ENCODE measurements at regions not wholly inside any gene's neighbourhood (a gene's known extent, or its start where the extent isn't known, plus 50 kb on each side); places are given as distances from the start of the nearest gene placed in this dataset.

DNA sequence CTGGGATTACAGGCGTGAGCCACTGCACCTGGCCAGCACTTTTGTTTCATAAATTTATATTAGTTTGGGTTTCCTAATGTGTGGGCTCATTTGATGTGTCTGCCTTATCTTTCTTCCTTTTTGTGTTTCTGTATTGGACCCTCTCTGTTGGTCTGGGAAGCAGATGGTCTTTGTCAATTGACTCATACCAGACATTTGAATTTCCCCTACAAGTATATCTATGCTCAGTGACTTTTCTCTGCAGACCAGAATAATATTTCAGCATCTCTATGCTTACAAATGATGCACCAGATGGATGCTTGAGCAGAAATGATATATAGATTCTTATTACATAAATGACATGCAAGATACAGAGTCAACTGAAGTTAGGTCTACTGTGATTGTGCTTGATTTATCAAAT lies 329.9 kb upstream of the SLCO3A1 start:
- H3K27ac ChIP-seq (ENCODE audit: low read depth, low read length) = no peak overlapping the region
- H4K8ac ChIP-seq (ENCODE audit: low read depth, low read length) = no peak overlapping the region
- H2AK5ac ChIP-seq (ENCODE audit: low read length) = no peak overlapping the region
- WGBS (ENCODE audit: extremely low coverage, insufficient coverage, low lambda C conversion rate) = no CpG with 5 or more reads among the region's 1 CpG
- H3K79me1 ChIP-seq (ENCODE audit: low read length) = no peaks in the 10 kb centered on the region
- no peak overlapping the region for H3K9ac ChIP-seq (ENCODE audit: low read length)
- H3K4me3 ChIP-seq (ENCODE audit: low read length) = no peak overlapping the region
- no peak overlapping the region for H4K5ac ChIP-seq (ENCODE audit: low read length)
- no peaks in the 10 kb centered on the region for H3K27me3 ChIP-seq (ENCODE audit: insufficient read depth, low read length, poor library complexity)
- H3K4ac ChIP-seq (ENCODE audit: low read depth, low read length) = no peak overlapping the region
- no peak overlapping the region for H3K18ac ChIP-seq (ENCODE audit: low read length)
- no peak overlapping the region for H2BK120ac ChIP-seq (ENCODE audit: low read depth, low read length)
- no peak overlapping the region for H2BK15ac ChIP-seq (replicated peaks; ENCODE audit: low read depth)
- H3K79me2 ChIP-seq (ENCODE audit: control insufficient read depth, insufficient read depth, low read length) = no peaks in the 10 kb centered on the region
- DNase-seq = no peak
- no peak overlapping the region for H3K23ac ChIP-seq (ENCODE audit: low read length)
- H2BK5ac ChIP-seq (ENCODE audit: low read length) = no peak overlapping the region
- no peak overlapping the region for H3K4me2 ChIP-seq (ENCODE audit: low read length)
- H3K36me3 ChIP-seq (ENCODE audit: control insufficient read depth, insufficient read depth, low read length) = no peaks in the 10 kb centered on the region
- H3K4me1 ChIP-seq (ENCODE audit: control insufficient read depth, low read depth, low read length) = no peaks in the 10 kb centered on the region
- H3K56ac ChIP-seq (ENCODE audit: low read length) = no peak overlapping the region

DNA sequence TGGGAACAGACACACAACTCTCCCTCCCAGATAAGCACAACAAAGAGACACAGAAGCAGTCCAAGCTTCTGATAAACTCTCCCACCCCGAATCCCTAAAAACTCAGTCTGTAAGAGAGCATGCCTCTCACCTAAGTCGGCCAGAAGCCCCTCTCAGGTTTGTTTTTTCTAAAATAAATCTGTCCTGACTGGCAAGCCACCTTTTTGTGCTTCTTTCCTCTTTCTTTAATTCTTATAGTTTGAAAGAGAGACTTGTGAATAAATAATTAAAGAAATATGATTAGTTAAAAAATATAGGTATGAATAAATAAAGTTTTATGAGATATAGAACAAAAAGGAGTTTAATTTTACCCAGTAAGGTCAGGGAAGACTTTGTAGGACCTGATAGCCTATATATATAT lies 329.0 kb upstream of the SLCO3A1 start:
- H3K23ac ChIP-seq (ENCODE audit: low read length) = no peak overlapping the region
- no peak overlapping the region for H3K4me2 ChIP-seq (ENCODE audit: low read length)
- no CpG with 5 or more reads among the region's 2 CpGs for WGBS (ENCODE audit: extremely low coverage, insufficient coverage, low lambda C conversion rate)
- no peak overlapping the region for H3K4ac ChIP-seq (ENCODE audit: low read depth, low read length)
- no peak for DNase-seq
- H3K79me1 ChIP-seq (ENCODE audit: low read length) = no peaks in the 10 kb centered on the region
- H4K5ac ChIP-seq (ENCODE audit: low read length) = no peak overlapping the region
- H4K8ac ChIP-seq (ENCODE audit: low read depth, low read length) = no peak overlapping the region
- no peaks in the 10 kb centered on the region for H3K36me3 ChIP-seq (ENCODE audit: control insufficient read depth, insufficient read depth, low read length)
- no peaks in the 10 kb centered on the region for H3K4me1 ChIP-seq (ENCODE audit: control insufficient read depth, low read depth, low read length)
- H3K9ac ChIP-seq (ENCODE audit: low read length) = no peak overlapping the region
- no peaks in the 10 kb centered on the region for H3K27me3 ChIP-seq (ENCODE audit: insufficient read depth, low read length, poor library complexity)
- no peak overlapping the region for H3K18ac ChIP-seq (ENCODE audit: low read length)
- H3K4me3 ChIP-seq (ENCODE audit: low read length) = no peak overlapping the region
- H3K56ac ChIP-seq (ENCODE audit: low read length) = no peak overlapping the region
- no peaks in the 10 kb centered on the region for H3K79me2 ChIP-seq (ENCODE audit: control insufficient read depth, insufficient read depth, low read length)
- H2BK5ac ChIP-seq (ENCODE audit: low read length) = no peak overlapping the region
- no peak overlapping the region for H3K27ac ChIP-seq (ENCODE audit: low read depth, low read length)
- H2BK120ac ChIP-seq (ENCODE audit: low read depth, low read length) = no peak overlapping the region
- H2AK5ac ChIP-seq (ENCODE audit: low read length) = no peak overlapping the region
- no peak overlapping the region for H2BK15ac ChIP-seq (replicated peaks; ENCODE audit: low read depth)

GRCh38 chr15:91525751-91526150 lies 327.8 kb upstream of the SLCO3A1 start:
- Histone ChIP-seq H4K8ac (ENCODE audit: low read depth, low read length) (no peak overlapping the region), H3K79me2 (ENCODE audit: control insufficient read depth, insufficient read depth, low read length) (no peaks in the 10 kb centered on the region), H3K4me3 (ENCODE audit: low read length) (no peak overlapping the region), H2BK15ac (replicated peaks; ENCODE audit: low read depth) (no peak overlapping the region), H4K5ac (ENCODE audit: low read length) (no peak overlapping the region), H3K56ac (ENCODE audit: low read length) (no peak overlapping the region), H2BK120ac (ENCODE audit: low read depth, low read length) (no peak overlapping the region), H3K27me3 (ENCODE audit: insufficient read depth, low read length, poor library complexity) (no peaks in the 10 kb centered on the region), H2BK5ac (ENCODE audit: low read length) (no peak overlapping the region), H3K9ac (ENCODE audit: low read length) (no peak overlapping the region), H3K36me3 (ENCODE audit: control insufficient read depth, insufficient read depth, low read length) (no peaks in the 10 kb centered on the region), H3K4ac (ENCODE audit: low read depth, low read length) (no peak overlapping the region), H3K23ac (ENCODE audit: low read length) (no peak overlapping the region), H3K79me1 (ENCODE audit: low read length) (no peaks in the 10 kb centered on the region), H3K4me2 (ENCODE audit: low read length) (no peak overlapping the region), H3K27ac (ENCODE audit: low read depth, low read length) (no peak overlapping the region), H3K4me1 (ENCODE audit: control insufficient read depth, low read depth, low read length) (no peaks in the 10 kb centered on the region), H3K18ac (ENCODE audit: low read length) (no peak overlapping the region), H2AK5ac (ENCODE audit: low read length) (no peak overlapping the region)
- WGBS (ENCODE audit: extremely low coverage, insufficient coverage, low lambda C conversion rate) = no CpG with 5 or more reads among the region's 3 CpGs
- no peak for DNase-seq

GRCh38 chr15:91526424-91526823 lies 327.1 kb upstream of the SLCO3A1 start:
- H4K8ac ChIP-seq (ENCODE audit: low read depth, low read length) = no peak overlapping the region

GRCh38 chr15:91528801-91529200 lies 324.7 kb upstream of the SLCO3A1 start:
- Histone ChIP-seq H3K36me3 (ENCODE audit: control insufficient read depth, insufficient read depth, low read length) (no peaks in the 10 kb centered on the region), H3K4me3 (ENCODE audit: low read length) (no peak overlapping the region), H4K5ac (ENCODE audit: low read length) (no peak overlapping the region), H3K27me3 (ENCODE audit: insufficient read depth, low read length, poor library complexity) (no peaks in the 10 kb centered on the region), H3K56ac (ENCODE audit: low read length) (no peak overlapping the region), H4K8ac (ENCODE audit: low read depth, low read length) (no peak overlapping the region), H3K4me1 (ENCODE audit: control insufficient read depth, low read depth, low read length) (no peaks in the 10 kb centered on the region), H2BK15ac (replicated peaks; ENCODE audit: low read depth) (no peak overlapping the region), H2BK120ac (ENCODE audit: low read depth, low read length) (no peak overlapping the region), H3K4me2 (ENCODE audit: low read length) (no peak overlapping the region), H3K18ac (ENCODE audit: low read length) (no peak overlapping the region), H3K4ac (ENCODE audit: low read depth, low read length) (no peak overlapping the region), H3K27ac (ENCODE audit: low read depth, low read length) (no peak overlapping the region), H3K23ac (ENCODE audit: low read length) (no peak overlapping the region), H3K79me2 (ENCODE audit: control insufficient read depth, insufficient read depth, low read length) (no peaks in the 10 kb centered on the region), H3K9ac (ENCODE audit: low read length) (no peak overlapping the region), H3K79me1 (ENCODE audit: low read length) (no peaks in the 10 kb centered on the region), H2BK5ac (ENCODE audit: low read length) (no peak overlapping the region), H2AK5ac (ENCODE audit: low read length) (no peak overlapping the region)
- no peak for DNase-seq
- no CpG with 5 or more reads among the region's 5 CpGs for WGBS (ENCODE audit: extremely low coverage, insufficient coverage, low lambda C conversion rate)

More at GRCh38 chr15:91526424-91526823, 327.1 kb upstream of the SLCO3A1 start:
- no peak overlapping the region for H4K5ac ChIP-seq (ENCODE audit: low read length)
- no peak overlapping the region for H3K18ac ChIP-seq (ENCODE audit: low read length)
- no CpG with 5 or more reads among the region's 2 CpGs for WGBS (ENCODE audit: extremely low coverage, insufficient coverage, low lambda C conversion rate)
- H2BK5ac ChIP-seq (ENCODE audit: low read length) = no peak overlapping the region
- no peak overlapping the region for H3K4me2 ChIP-seq (ENCODE audit: low read length)
- H3K4me1 ChIP-seq (ENCODE audit: control insufficient read depth, low read depth, low read length) = no peaks in the 10 kb centered on the region
- H3K9ac ChIP-seq (ENCODE audit: low read length) = no peak overlapping the region
- no peak for DNase-seq
- no peak overlapping the region for H2BK120ac ChIP-seq (ENCODE audit: low read depth, low read length)
- no peak overlapping the region for H2AK5ac ChIP-seq (ENCODE audit: low read length)
- no peaks in the 10 kb centered on the region for H3K27me3 ChIP-seq (ENCODE audit: insufficient read depth, low read length, poor library complexity)
- H3K79me1 ChIP-seq (ENCODE audit: low read length) = no peaks in the 10 kb centered on the region
- no peaks in the 10 kb centered on the region for H3K79me2 ChIP-seq (ENCODE audit: control insufficient read depth, insufficient read depth, low read length)
- H3K27ac ChIP-seq (ENCODE audit: low read depth, low read length) = no peak overlapping the region
- no peak overlapping the region for H3K56ac ChIP-seq (ENCODE audit: low read length)
- no peak overlapping the region for H3K4me3 ChIP-seq (ENCODE audit: low read length)
- no peak overlapping the region for H3K4ac ChIP-seq (ENCODE audit: low read depth, low read length)
- no peak overlapping the region for H2BK15ac ChIP-seq (replicated peaks; ENCODE audit: low read depth)
- H3K23ac ChIP-seq (ENCODE audit: low read length) = no peak overlapping the region
- no peaks in the 10 kb centered on the region for H3K36me3 ChIP-seq (ENCODE audit: control insufficient read depth, insufficient read depth, low read length)

DNA sequence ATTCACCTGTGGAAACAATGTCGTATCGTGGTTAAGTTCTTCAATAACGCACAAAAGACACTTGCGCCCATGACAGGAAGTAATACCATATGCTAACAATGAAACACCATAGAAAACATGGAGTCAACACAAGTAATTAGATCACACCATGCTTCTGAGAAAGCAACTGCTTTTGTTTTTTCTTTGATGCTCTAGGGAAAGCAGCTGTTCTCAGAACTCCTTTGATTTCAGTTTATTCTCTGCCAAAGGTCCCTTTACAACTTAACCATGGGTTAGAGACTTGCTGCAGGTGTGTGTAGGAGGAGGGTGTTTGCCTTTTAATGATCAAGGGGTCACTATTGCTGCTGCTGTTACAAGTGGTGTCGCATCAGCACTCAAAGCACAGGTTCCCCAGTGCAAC lies 324.0 kb upstream of the SLCO3A1 start:
- Histone ChIP-seq H3K4me1 (ENCODE audit: control insufficient read depth, low read depth, low read length) (no peaks in the 10 kb centered on the region), H4K5ac (ENCODE audit: low read length) (no peak overlapping the region), H3K56ac (ENCODE audit: low read length) (no peak overlapping the region), H3K36me3 (ENCODE audit: control insufficient read depth, insufficient read depth, low read length) (no peaks in the 10 kb centered on the region), H3K18ac (ENCODE audit: low read length) (no peak overlapping the region), H3K79me1 (ENCODE audit: low read length) (no peaks in the 10 kb centered on the region), H2BK5ac (ENCODE audit: low read length) (no peak overlapping the region), H3K4me3 (ENCODE audit: low read length) (no peak overlapping the region), H3K27ac (ENCODE audit: low read depth, low read length) (no peak overlapping the region), H3K27me3 (ENCODE audit: insufficient read depth, low read length, poor library complexity) (no peaks in the 10 kb centered on the region), H2AK5ac (ENCODE audit: low read length) (no peak overlapping the region), H3K9ac (ENCODE audit: low read length) (no peak overlapping the region), H3K23ac (ENCODE audit: low read length) (no peak overlapping the region), H4K8ac (ENCODE audit: low read depth, low read length) (no peak overlapping the region), H3K4ac (ENCODE audit: low read depth, low read length) (no peak overlapping the region), H2BK120ac (ENCODE audit: low read depth, low read length) (no peak overlapping the region), H3K79me2 (ENCODE audit: control insufficient read depth, insufficient read depth, low read length) (no peaks in the 10 kb centered on the region), H2BK15ac (replicated peaks; ENCODE audit: low read depth) (no peak overlapping the region), H3K4me2 (ENCODE audit: low read length) (no peak overlapping the region)
- DNase-seq = no peak
- no CpG with 5 or more reads among the region's 5 CpGs for WGBS (ENCODE audit: extremely low coverage, insufficient coverage, low lambda C conversion rate)
